Prostate gland (tissue), 2 donors: ENCODE measurements at regions not wholly inside any gene's neighbourhood (a gene's known extent, or its start where the extent isn't known, plus 50 kb on each side); places are given as distances from the start of the nearest gene placed in this dataset.
"Not testable (repeated sequence)": the region's sequence is repeated elsewhere in the genome, so short reads cannot be mapped to it uniquely, and the experiment has no call there.

Experiments used
- DNase-seq: peaks from one replicate; pipeline ENCODE4 v3.0.0-alpha.2; 2019; ENCODE audit warnings: low spot score
- H3K27ac ChIP-seq, 2 donors: fragments of 200-600 bp; sonication (generic); 2 replicates each; pipeline ENCODE4 v1.5.1; 2017 to 2019
- H3K27me3 ChIP-seq: fragments of 200-600 bp; sonication (generic); replicated peaks from 2 replicates; pipeline ENCODE4 v1.5.1; 2019; ENCODE audit not compliant: insufficient read depth
- H3K36me3 ChIP-seq, 2 donors: fragments of 200-600 bp; sonication (generic); 1 replicate in 1 of 2; 2 replicates in 1 of 2; pipeline versions ENCODE4 v1.5.1 to v1.8.1; 2017 to 2019
- H3K4me1 ChIP-seq: fragments of 200-600 bp; sonication (generic); replicated peaks from 2 replicates; pipeline ENCODE4 v1.5.1; 2019
- H3K4me3 ChIP-seq, 2 donors: fragments of 200-600 bp; sonication (generic); 2 replicates each; pipeline ENCODE4 v1.5.1; 2017 to 2019
- H3K9me3 ChIP-seq: fragments of 200-600 bp; sonication (generic); 2 replicates; pipeline ENCODE4 v1.5.1; 2017
- POLR2A ChIP-seq: fragments of 450-650 bp; IDR thresholded peaks from one replicate; pipeline ENCODE4 v1.6.1; 2016; ENCODE audit warnings: antibody characterized with exemption, mild to moderate bottlenecking
- POLR2AphosphoS5 ChIP-seq: sonication (generic); formaldehyde crosslinking; IDR thresholded peaks from one replicate; pipeline ENCODE4 v1.6.1; 2017; ENCODE audit warnings: antibody characterized with exemption
- WGBS: methylation state at CpG from one replicate; pipeline ENCODE4 v1.1.5; 2018; 5-methylcytosine and 5-hydroxymethylcytosine counted together
- intact Hi-C: fragments of 100-400 bp; cut with DNase I; formaldehyde crosslinking; loops from one replicate; pipeline ENCODE4 v1.14.2; 2022
- TF ChIP-seq, protein P1 (sequence below), 4 experiments: fragments of 200-600 bp in 2 of 4; fragments of 450-650 bp in 2 of 4; sonication (generic) in 2 of 4; IDR thresholded peaks; 1 replicate in 3 of 4; 2 replicates in 1 of 4; pipeline ENCODE4 v1.5.1; 2016 to 2019; ENCODE audit warnings: antibody characterized with exemption in 4 of 4, mild to moderate bottlenecking in 2 of 4, moderate library complexity in 2 of 4

DNA sequence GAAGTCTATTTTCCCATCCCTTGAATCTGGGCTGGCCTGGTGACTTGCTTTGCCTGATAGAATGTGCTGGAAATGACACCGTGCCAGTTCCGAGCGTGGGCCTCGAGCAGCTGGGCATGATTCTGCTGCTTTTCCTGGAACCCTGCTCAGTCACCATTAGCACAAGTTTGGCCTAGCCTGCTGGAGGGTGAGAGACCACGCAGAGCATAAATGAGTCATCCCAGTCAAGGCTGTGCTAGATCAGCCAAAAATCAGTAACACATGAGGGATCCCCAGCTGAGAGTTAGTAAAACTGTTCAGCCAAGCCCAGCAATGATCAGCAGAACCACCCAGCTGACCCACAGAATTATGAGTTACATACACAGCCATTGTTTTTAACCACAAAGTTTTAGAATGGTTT is 74.8 kb upstream of the TOP1 start:
- Histone ChIP-seq H3K9me3 (no peaks in the 10 kb centered on the region), H3K4me3 (no peak overlapping the region), H3K36me3 (no peaks in the 10 kb centered on the region), H3K27ac (no peak overlapping the region), H3K4me1 (no peaks in the 10 kb centered on the region), H3K27me3 (no peaks in the 10 kb centered on the region)
- WGBS: 93% methylated on average over 5 of the region's 5 CpGs
- intact Hi-C loops: no loop called here
- no peak for DNase-seq
- TF ChIP-seq, protein P1, sequence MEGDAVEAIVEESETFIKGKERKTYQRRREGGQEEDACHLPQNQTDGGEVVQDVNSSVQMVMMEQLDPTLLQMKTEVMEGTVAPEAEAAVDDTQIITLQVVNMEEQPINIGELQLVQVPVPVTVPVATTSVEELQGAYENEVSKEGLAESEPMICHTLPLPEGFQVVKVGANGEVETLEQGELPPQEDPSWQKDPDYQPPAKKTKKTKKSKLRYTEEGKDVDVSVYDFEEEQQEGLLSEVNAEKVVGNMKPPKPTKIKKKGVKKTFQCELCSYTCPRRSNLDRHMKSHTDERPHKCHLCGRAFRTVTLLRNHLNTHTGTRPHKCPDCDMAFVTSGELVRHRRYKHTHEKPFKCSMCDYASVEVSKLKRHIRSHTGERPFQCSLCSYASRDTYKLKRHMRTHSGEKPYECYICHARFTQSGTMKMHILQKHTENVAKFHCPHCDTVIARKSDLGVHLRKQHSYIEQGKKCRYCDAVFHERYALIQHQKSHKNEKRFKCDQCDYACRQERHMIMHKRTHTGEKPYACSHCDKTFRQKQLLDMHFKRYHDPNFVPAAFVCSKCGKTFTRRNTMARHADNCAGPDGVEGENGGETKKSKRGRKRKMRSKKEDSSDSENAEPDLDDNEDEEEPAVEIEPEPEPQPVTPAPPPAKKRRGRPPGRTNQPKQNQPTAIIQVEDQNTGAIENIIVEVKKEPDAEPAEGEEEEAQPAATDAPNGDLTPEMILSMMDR (IDR thresholded peaks at IDR 0.05): no peak

DNA sequence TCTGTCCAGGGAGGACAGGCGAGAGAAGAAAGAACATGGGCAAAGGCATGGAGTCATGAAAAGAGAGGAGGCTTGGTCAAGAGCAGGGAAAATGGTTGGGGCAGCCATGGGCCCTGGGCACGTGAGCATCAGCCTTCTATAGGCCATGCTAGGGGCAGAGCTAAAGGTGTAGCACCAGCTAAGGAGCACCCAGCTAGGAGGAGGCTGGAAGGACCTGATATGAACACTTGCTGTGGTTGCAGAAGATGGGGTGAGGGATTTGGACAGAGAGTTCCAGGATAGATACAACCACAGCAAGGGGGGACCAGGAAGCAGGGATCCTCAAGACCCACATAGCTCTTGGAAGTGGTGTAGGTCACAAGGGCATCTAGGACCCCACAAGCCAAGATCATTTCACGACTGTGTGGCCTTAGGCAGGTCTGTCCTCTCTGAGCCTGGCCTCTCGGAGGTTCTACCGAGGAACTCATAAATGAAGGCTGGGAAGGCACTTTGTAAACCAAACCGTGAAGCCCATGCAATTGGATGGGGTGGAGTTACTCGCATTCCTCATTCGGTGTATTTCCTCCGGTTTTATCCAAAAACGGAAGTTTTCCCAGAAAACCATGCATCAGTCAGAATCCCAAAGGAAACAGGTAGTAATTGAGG is 74.0 kb upstream of the TOP1 start:
- Histone ChIP-seq H3K27me3 (no peaks in the 10 kb centered on the region), H3K27ac (no peak overlapping the region), H3K4me1 (no peaks in the 10 kb centered on the region), H3K4me3 (no peak overlapping the region), H3K9me3 (no peaks in the 10 kb centered on the region), H3K36me3 (no peaks in the 10 kb centered on the region)
- DNase-seq: no peak
- TF ChIP-seq POLR2AphosphoS5 (no peak), POLR2A (no peak)
- TF ChIP-seq, protein P1 (IDR thresholded peaks at IDR 0.05): no peak
- intact Hi-C loops: no loop called here
- 95% methylated on average over 10 of the region's 10 CpGs for WGBS

DNA sequence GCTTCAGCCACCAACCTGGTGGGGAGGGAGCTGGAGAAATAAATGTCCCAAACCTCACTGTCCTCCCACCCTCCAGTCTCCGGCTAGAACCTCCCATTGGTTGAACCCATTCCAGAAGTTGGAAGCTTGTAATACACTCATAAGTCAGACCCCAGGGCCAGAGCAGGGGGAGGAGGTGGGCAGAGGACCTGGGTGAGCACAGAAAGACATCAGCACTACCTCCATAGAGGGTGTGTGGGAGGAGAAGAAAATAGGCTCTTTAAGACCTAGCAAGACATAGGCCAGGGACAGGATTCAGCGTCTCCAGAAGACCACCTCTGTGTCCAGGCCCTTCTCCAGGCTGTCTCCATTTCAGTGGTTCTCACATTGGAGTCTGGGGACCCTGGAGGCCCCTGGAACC is 73.3 kb upstream of the TOP1 start:
- DNase-seq: no peak
- H3K27ac ChIP-seq: no peak overlapping the region
- no peak overlapping the region for H3K4me3 ChIP-seq
- H3K36me3 ChIP-seq: no peaks in the 10 kb centered on the region
- H3K9me3 ChIP-seq: no peaks in the 10 kb centered on the region
- WGBS: 89% methylated on average over 2 of the region's 2 CpGs
- no peaks in the 10 kb centered on the region for H3K4me1 ChIP-seq
- TF ChIP-seq POLR2AphosphoS5 (no peak), POLR2A (no peak)
- TF ChIP-seq, protein P1 (IDR thresholded peaks at IDR 0.05): no peak
- H3K27me3 ChIP-seq: no peaks in the 10 kb centered on the region
- intact Hi-C loops: no loop called here

GRCh38 chr20:40955826-40956225 is 72.8 kb upstream of the TOP1 start:
- H3K9me3 ChIP-seq, H3K4me1 ChIP-seq, H3K36me3 ChIP-seq, H3K4me3 ChIP-seq, H3K27me3 ChIP-seq, DNase-seq, H3K27ac ChIP-seq, intact Hi-C loops: not testable (repeated sequence)
- 81% methylated on average over 8 of the region's 8 CpGs for WGBS

DNA sequence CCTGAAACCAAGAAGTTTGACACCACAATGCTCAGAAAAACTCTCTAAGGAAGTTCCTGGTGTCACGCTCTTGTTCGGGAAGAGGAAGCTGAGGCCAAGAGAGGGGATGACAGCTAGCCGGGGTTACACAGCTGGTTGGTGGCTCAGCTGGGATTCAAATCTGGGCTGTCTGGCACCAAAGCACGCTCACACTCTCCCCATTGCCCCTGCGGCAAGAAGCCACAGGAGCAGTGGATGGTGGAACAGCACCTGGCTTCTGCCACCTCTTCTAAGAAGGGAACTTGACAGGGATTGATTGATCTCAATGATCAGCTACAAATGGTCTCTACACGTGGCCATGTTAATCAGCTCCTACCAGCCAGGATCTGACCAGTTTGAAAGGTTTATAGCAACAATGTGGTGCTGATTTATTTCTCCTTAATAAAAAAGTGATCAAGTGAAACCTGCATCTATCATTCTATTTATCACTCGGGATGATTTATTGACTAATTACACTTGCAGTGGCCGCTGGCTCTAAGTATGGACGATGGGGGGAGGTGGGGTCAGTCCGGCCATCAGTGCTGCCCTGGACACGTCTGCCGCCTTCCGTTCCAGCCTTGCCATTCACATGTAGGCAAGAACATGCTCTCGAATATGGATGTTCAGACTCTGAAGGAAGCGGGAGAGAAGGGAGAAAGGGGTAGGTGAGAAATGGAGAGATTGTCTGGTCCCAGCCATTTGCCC is 71.9 kb upstream of the TOP1 start:
- Histone ChIP-seq H3K9me3 (no peaks in the 10 kb centered on the region), H3K4me3 (no peak overlapping the region), H3K36me3 (no peaks in the 10 kb centered on the region), H3K27ac (no peak overlapping the region), H3K4me1 (no peaks in the 10 kb centered on the region), H3K27me3 (no peaks in the 10 kb centered on the region)
- WGBS: 65% methylated on average over 15 of the region's 15 CpGs
- intact Hi-C loops: no loop called here
- DNase-seq: no peak
- TF ChIP-seq POLR2AphosphoS5: no peak

GRCh38 chr20:40957265-40957760 is 71.3 kb upstream of the TOP1 start:
- no peak for DNase-seq
- Histone ChIP-seq H3K4me1 (no peaks in the 10 kb centered on the region), H3K27me3 (no peaks in the 10 kb centered on the region), H3K9me3 (no peaks in the 10 kb centered on the region), H3K36me3 (no peaks in the 10 kb centered on the region), H3K27ac (no peak overlapping the region), H3K4me3 (no peak overlapping the region)
- WGBS: 91% methylated on average over 6 of the region's 6 CpGs
- intact Hi-C loops: no loop called here
- TF ChIP-seq POLR2A: no peak
- no peak for TF ChIP-seq POLR2AphosphoS5
- TF ChIP-seq, protein P1 (IDR thresholded peaks at IDR 0.05): no peak
